Small intestine (tissue), 7 donors: ENCODE measurements at regions not wholly inside any gene's neighbourhood (a gene's known extent, or its start where the extent isn't known, plus 50 kb on each side); places are given as distances from the start of the nearest gene placed in this dataset.
A peak's percentile ranks its signal among the peaks of the same experiment; 100 is the strongest.

ENCODE experiments used
- DNase-seq, 2 donors: peaks; one replicate each; pipeline versions ENCODE4 v3.0.0 to v3.0.0-alpha.2; 2013
- FAIRE-seq: peaks from 2 replicates; lab custom pipeline; 2012; peaks lifted over from hg19 to GRCh38; lab: Jason Lieb, UNC
- H3K27ac ChIP-seq, 3 donors: one replicate each; pipeline ENCODE4 v1.5.1; 2013; ENCODE audit warnings: low read length in 2 of 3, mild to moderate bottlenecking in 2 of 3, control low read depth in 1 of 3, inconsistent platforms in 1 of 3, low read depth in 1 of 3, moderate library complexity in 1 of 3
- H3K27me3 ChIP-seq, 3 donors: one replicate each; pipeline ENCODE4 v1.6.1; 2013; ENCODE audit warnings: low read length in 3 of 3, inconsistent platforms in 1 of 3; ENCODE audit not compliant: control insufficient read depth in 3 of 3, insufficient read depth in 3 of 3
- H3K36me3 ChIP-seq, 3 donors: one replicate each; pipeline ENCODE4 v1.6.1; 2013; ENCODE audit warnings: low read length in 3 of 3, inconsistent platforms in 1 of 3, low read depth in 1 of 3, mild to moderate bottlenecking in 1 of 3, moderate library complexity in 1 of 3; ENCODE audit not compliant: control insufficient read depth in 3 of 3, insufficient read depth in 2 of 3
- H3K4me1 ChIP-seq, 3 donors: one replicate each; pipeline ENCODE4 v1.6.1; 2013; ENCODE audit warnings: low read length in 2 of 3, inconsistent platforms in 1 of 3, low read depth in 1 of 3, mild to moderate bottlenecking in 1 of 3, moderate library complexity in 1 of 3; ENCODE audit not compliant: control insufficient read depth in 3 of 3, insufficient read depth in 2 of 3
- H3K4me3 ChIP-seq, 3 donors: one replicate each; pipeline ENCODE4 v1.5.1; 2013; ENCODE audit warnings: low read length in 3 of 3, control low read depth in 1 of 3, inconsistent platforms in 1 of 3, low read depth in 1 of 3, mild to moderate bottlenecking in 1 of 3, moderate library complexity in 1 of 3
- H3K9me3 ChIP-seq, 2 donors: one replicate each; pipeline ENCODE4 v1.6.1; 2013; ENCODE audit warnings: low read depth in 1 of 2, low read length in 1 of 2; ENCODE audit not compliant: control insufficient read depth in 2 of 2, insufficient read depth in 1 of 2
- WGBS, 3 donors: extraction: QIAGEN DNeasy Blood & Tissue Kit; methylation state at CpG; one replicate each; pipeline ENCODE4 v1.1.7; 2013; 5-methylcytosine and 5-hydroxymethylcytosine counted together
- donor health status: healthy with polysubstance abuse.
- donor health status: control.
- donor health status: control.
- donor health status: Bipolar disorder and iron deficiency.
- donor health status: healthy.

DNA sequence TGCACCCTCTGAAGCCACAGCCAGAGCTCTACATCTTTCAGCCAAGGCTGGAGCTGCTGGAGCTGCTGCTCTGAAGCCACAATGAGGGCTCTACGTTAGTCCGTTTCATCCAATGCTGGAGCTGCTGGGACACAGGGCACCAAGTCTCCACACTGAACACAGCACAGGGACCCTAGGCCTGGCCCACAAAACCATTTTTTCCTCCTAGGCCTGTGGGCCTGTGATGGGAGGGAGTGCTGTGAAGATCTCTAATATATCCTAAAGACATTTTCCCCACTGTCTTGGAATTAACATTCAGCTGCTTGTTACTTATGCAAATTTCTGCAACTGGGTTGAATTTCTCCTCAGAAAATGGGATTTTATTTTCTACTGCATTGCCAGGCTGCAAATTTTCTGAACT, 441.4 kb upstream of the FAT3 start:
- FAIRE-seq, result no peak
- no peak overlapping the region for H3K4me3 ChIP-seq
- H3K27ac ChIP-seq, result no peak overlapping the region
- H3K9me3 ChIP-seq, result peaks cover 0 to 10% of the 10 kb centered on the region in 2 donors
- WGBS, 3 donors, result 92 to 100% (median 100%) methylated on average over 2 of the region's 2 CpGs
- H3K36me3 ChIP-seq, result no peaks in the 10 kb centered on the region
- DNase-seq, result no peak
- H3K27me3 ChIP-seq, result no peaks in the 10 kb centered on the region
- no peaks in the 10 kb centered on the region for H3K4me1 ChIP-seq

DNA sequence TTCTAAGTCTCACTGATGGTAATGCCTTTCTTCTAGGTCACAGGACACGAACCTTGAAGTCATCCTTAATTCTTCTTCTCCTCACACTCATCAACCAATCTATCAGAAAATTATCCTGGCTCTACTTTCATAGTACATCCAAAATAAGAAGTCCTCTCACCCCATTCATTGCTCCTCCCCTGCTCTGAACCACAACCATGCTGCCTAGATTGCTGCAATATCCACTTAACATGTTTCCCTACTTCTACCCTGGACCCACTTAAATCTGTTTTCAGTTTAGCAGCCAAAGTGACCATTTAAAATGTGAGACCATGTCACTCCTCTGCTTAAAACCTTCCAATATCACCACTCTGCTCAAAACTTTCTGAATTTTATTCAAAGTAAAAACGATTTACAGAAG, 445.9 kb upstream of the FAT3 start:
- no peak for FAIRE-seq
- no peak overlapping the region for H3K4me3 ChIP-seq

DNA sequence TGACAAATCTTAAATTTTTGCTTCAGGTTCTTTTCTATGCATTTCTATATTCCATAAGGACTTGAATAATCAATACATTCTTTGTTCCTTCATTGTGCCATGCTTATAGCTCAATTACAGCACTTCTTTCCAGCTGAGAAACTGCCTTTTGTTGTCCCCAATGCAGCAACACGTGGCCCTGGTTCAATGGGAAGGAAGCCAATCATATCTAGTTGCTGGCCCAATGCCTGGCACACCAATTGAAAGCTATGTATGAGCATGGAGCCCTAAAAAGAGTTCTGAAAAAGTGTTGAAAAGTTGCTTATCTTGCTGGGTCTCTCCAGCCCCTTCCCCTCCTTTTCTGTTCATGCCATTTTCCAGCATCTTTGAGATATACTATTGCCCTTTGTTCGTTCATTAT, 448.0 kb upstream of the FAT3 start:
- 15 to 32% (median 19%) methylated on average over 2 of the region's 2 CpGs for WGBS, 3 donors
- no peaks in the 10 kb centered on the region for H3K4me1 ChIP-seq
- no peaks in the 10 kb centered on the region for H3K27me3 ChIP-seq
- H3K36me3 ChIP-seq, result no peaks in the 10 kb centered on the region
- DNase-seq (no peak), FAIRE-seq (no peak)
- peaks cover 0 to 16% of the 10 kb centered on the region in 2 donors for H3K9me3 ChIP-seq
- no peak overlapping the region for H3K27ac ChIP-seq
- H3K4me3 ChIP-seq, result no peak overlapping the region

More for the DNA sequence above, 445.9 kb upstream of the FAT3 start:
- H3K36me3 ChIP-seq, result no peaks in the 10 kb centered on the region
- no peak for DNase-seq
- 65 to 70% (median 66%) methylated on average over 2 of the region's 2 CpGs for WGBS, 3 donors
- no peaks in the 10 kb centered on the region for H3K4me1 ChIP-seq
- peaks cover 0 to 17% of the 10 kb centered on the region in 2 donors for H3K9me3 ChIP-seq
- H3K27ac ChIP-seq, result no peak overlapping the region
- H3K27me3 ChIP-seq, result no peaks in the 10 kb centered on the region

GRCh38 chr11:91773090-91773489, 451.5 kb upstream of the FAT3 start:
- FAIRE-seq, result no peak
- no peaks in the 10 kb centered on the region for H3K36me3 ChIP-seq
- WGBS, 3 donors, result 80 to 83% (median 82%) methylated on average over 2 of the region's 2 CpGs

DNA sequence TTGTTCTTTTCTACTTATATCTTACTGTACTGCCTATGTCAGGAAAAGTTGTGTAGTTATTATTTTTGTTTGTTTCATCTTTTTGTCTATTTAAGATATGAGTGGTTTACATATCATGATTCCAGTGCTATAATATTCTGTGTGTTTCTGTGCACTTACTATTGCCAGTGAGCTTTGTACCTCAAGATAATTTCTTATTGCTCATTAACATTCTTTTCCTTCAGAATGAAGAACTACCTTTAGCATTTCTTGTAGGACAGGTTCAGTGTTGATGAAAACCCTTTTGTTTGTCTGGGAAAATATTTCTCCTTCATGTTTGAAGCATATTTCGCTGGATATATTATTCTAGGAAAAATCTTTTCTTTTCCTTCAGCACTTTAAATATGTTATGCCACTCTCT, 452.7 kb upstream of the FAT3 start:
- no peaks in the 10 kb centered on the region for H3K36me3 ChIP-seq
- 5 to 58% (median 14%) methylated on average over 1 of the region's 1 CpG for WGBS, 3 donors
- no peaks in the 10 kb centered on the region for H3K4me1 ChIP-seq
- DNase-seq, result peak; percentile 55 to 62
- H3K27me3 ChIP-seq, result no peaks in the 10 kb centered on the region
- H3K4me3 ChIP-seq, result no peak overlapping the region
- peak overlapping the region in 1 of 3 donors; percentile 26 for H3K27ac ChIP-seq
- FAIRE-seq, result no peak
- peaks cover 0 to 16% of the 10 kb centered on the region in 2 donors for H3K9me3 ChIP-seq

More at GRCh38 chr11:91773090-91773489, 451.5 kb upstream of the FAT3 start:
- no peaks in the 10 kb centered on the region for H3K4me1 ChIP-seq
- H3K27ac ChIP-seq, result no peak overlapping the region
- peaks cover 0 to 16% of the 10 kb centered on the region in 2 donors for H3K9me3 ChIP-seq
- H3K27me3 ChIP-seq, result no peaks in the 10 kb centered on the region
- no peak overlapping the region for H3K4me3 ChIP-seq
- DNase-seq, result no peak

- 83 to 90% (median 89%) methylated on average over 1 of the region's 1 CpG for WGBS, 3 donors
- no peak overlapping the region for H3K4me3 ChIP-seq
- no peaks in the 10 kb centered on the region for H3K36me3 ChIP-seq
- DNase-seq (no peak), FAIRE-seq (no peak)
- peaks cover 0 to 10% of the 10 kb centered on the region in 2 donors for H3K9me3 ChIP-seq
- H3K27me3 ChIP-seq, result no peaks in the 10 kb centered on the region
- no peaks in the 10 kb centered on the region for H3K4me1 ChIP-seq
- H3K27ac ChIP-seq, result no peak overlapping the region
Observed at GRCh38 chr11:91768783-91769182, 455.8 kb upstream of the FAT3 start.

DNA sequence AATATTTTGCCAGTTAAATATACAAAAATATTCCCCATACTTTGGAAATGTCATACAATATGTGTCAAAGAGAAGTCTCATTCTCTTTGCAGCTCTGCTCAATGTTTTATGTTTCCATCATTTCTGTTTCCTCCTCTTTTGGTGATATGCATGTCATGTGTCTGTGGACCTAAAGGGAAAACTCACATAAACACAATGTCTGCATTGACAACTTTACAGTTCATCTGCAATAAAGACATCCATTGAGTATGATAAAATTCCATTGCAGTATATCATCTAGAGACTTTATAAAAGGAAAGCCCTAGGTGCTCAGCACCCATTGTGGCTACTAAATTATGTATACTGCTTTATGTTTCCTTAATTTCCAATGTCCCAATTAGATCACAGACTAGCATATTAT, 461.3 kb upstream of the FAT3 start:
- Histone ChIP-seq H3K4me1 (no peaks in the 10 kb centered on the region), H3K4me3 (no peak overlapping the region), H3K27me3 (no peaks in the 10 kb centered on the region), H3K36me3 (no peaks in the 10 kb centered on the region), H3K27ac (no peak overlapping the region), H3K9me3 (no peaks in the 10 kb centered on the region)
- FAIRE-seq (no peak), DNase-seq (no peak)

GRCh38 chr11:91761406-91762025, 463.1 kb upstream of the FAT3 start:
- DNase-seq (no peak), FAIRE-seq (no peak)
- H3K36me3 ChIP-seq, result no peaks in the 10 kb centered on the region
- H3K4me3 ChIP-seq, result no peak overlapping the region
- no peaks in the 10 kb centered on the region for H3K27me3 ChIP-seq
- no peak overlapping the region for H3K27ac ChIP-seq
- WGBS, 3 donors, result 40 to 90% (median 63%) methylated on average over 3 of the region's 3 CpGs
- no peaks in the 10 kb centered on the region for H3K4me1 ChIP-seq
- no peaks in the 10 kb centered on the region for H3K9me3 ChIP-seq
